Left renal pelvis (tissue), 4 donors: ENCODE measurements at regions not wholly inside any gene's neighbourhood (a gene's known extent, or its start where the extent isn't known, plus 50 kb on each side); places are given as distances from the start of the nearest gene placed in this dataset.

Experiments used
- DNase-seq, 4 donors: peaks; one replicate each; pipeline ENCODE4 v3.0.0-alpha.2; 2013; ENCODE audit warnings: low read depth in 4 of 4, low spot score in 3 of 4

DNA sequence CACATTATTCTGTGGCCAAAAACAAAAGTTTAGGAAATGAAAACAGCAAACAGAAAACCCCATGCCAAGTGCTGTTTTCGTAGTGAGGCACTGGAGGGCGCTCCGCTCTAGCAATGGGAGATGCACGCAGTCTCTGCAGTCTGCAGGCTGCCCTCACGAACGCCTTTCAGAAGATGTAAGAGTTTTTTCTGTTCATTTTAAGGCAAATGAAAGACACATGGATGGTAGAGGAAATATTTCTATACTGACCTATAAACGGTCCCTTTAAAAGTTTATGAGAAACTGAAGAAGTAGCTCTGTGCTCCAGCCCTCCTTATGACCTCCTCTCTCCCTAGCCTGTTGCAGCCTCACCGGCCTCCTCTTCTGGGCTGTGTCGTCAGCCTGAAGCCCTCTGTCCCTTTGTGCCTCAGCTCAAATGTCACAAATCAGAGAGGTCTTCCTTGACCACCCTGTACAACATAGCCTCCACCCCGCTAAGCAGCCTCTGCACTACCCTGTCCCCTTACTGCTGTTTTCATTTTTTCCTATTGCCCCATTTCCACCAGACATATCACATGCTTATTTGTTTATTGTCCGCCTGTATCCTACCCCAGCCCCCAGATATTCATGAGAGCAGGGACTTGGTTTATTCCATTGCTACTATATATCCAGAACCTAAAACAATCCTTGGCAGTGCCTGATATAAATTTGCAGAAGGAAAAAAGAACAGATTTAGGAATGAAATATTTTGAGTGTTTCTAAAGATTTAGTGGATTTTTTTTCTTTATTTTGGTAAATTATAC lies 116.4 kb downstream of the TM9SF2 start:
- DNase-seq = no peak

DNA sequence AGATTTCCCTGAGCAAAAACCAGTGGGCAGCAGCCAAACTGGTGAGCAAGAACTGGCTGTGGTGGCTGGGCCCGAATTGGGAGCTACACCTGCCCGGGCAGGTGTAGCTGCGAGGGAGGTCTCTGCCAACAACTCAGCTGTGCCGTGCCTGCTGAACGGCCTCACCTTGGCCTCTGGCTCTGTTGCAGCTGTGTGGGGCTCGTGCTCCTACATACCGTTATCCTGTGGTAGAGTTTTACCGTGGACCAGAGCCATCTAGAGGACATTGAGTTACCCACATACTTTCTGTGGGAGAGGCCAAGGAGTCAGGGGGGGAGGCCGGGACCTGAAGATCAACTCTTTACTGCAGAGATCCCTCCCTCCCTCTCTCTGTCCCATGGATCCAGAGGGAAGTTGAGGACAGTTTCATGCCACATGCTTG lies 113.2 kb downstream of the TM9SF2 start:
- no peak for DNase-seq
